CD14-positive monocyte (primary cell): ENCODE measurements at regions not wholly inside any gene's neighbourhood (a gene's known extent, or its start where the extent isn't known, plus 50 kb on each side); places are given as distances from the start of the nearest gene placed in this dataset.

Experiments used
- DNase-seq, 3 donors: peaks; one replicate each; pipeline ENCODE4 v3.0.0-alpha.2; 2011 to 2022
- H2AFZ ChIP-seq: 2 replicates; pipeline ENCODE4 v1.6.0; 2012; ENCODE audit warnings: mild to moderate bottlenecking, low read depth, low read length, inconsistent platforms; ENCODE audit not compliant: insufficient read depth, poor library complexity, severe bottlenecking
- H3K27ac ChIP-seq, 2 donors: 1 replicate in 1 of 2; 2 replicates in 1 of 2; pipeline ENCODE4 v1.5.1; 2012 to 2013; ENCODE audit warnings: low read length in 2 of 2, control low read depth in 1 of 2, inconsistent platforms in 1 of 2, low read depth in 1 of 2, mild to moderate bottlenecking in 1 of 2
- H3K27me3 ChIP-seq, 2 donors: one replicate each; pipeline versions ENCODE4 v1.6.0 to v1.6.1; 2011 to 2013; ENCODE audit warnings: low read length in 2 of 2; ENCODE audit not compliant: control insufficient read depth in 2 of 2, insufficient read depth in 2 of 2
- H3K36me3 ChIP-seq, 2 donors: replicated peaks in 1 of 2; 1 replicate in 1 of 2; 2 replicates in 1 of 2; pipeline versions ENCODE4 v1.5.1 to v1.6.1; 2012 to 2013; ENCODE audit warnings: low read length in 2 of 2, control low read depth in 1 of 2, inconsistent platforms in 1 of 2, mild to moderate bottlenecking in 1 of 2; ENCODE audit not compliant: insufficient read depth in 2 of 2, control insufficient read depth in 1 of 2
- H3K4me1 ChIP-seq, 2 donors: 1 replicate in 1 of 2; 2 replicates in 1 of 2; pipeline versions ENCODE4 v1.5.1 to v1.6.1; 2012 to 2013; ENCODE audit warnings: low read length in 2 of 2, control low read depth in 1 of 2, inconsistent platforms in 1 of 2, mild to moderate bottlenecking in 1 of 2, moderate library complexity in 1 of 2; ENCODE audit not compliant: insufficient read depth in 2 of 2, control insufficient read depth in 1 of 2
- H3K4me2 ChIP-seq: replicated peaks from 2 replicates; pipeline ENCODE3; 2012; ENCODE audit warnings: low read length, moderate library complexity, mild to moderate bottlenecking; ENCODE audit not compliant: poor library complexity, severe bottlenecking; ENCODE audit errors: extremely low read depth
- H3K4me3 ChIP-seq, 3 experiments: fragments of 200-600 bp in 1 of 3; sonication (generic) in 1 of 3; replicated peaks in 1 of 3; 1 replicate in 2 of 3; 2 replicates in 1 of 3; pipeline ENCODE4 v1.5.1; 2011 to 2013; ENCODE audit warnings: low read length in 3 of 3, mild to moderate bottlenecking in 3 of 3, control low read depth in 2 of 3, low read depth in 2 of 3, inconsistent platforms in 1 of 3, moderate library complexity in 1 of 3
- H3K79me2 ChIP-seq: 2 replicates; pipeline ENCODE4 v1.6.0; 2012; ENCODE audit warnings: mild to moderate bottlenecking, control low read depth, inconsistent platforms, low read length, moderate library complexity; ENCODE audit not compliant: insufficient read depth
- H3K9ac ChIP-seq: 2 replicates; pipeline ENCODE4 v1.6.0; 2017; ENCODE audit warnings: low read length, mild to moderate bottlenecking; ENCODE audit not compliant: insufficient read depth, poor library complexity, severe bottlenecking
- H3K9me3 ChIP-seq, 2 donors: replicated peaks in 1 of 2; 1 replicate in 1 of 2; 2 replicates in 1 of 2; pipeline versions ENCODE4 v1.5.1 to v1.6.1; 2012 to 2013; ENCODE audit warnings: low read length in 2 of 2, control low read depth in 1 of 2; ENCODE audit not compliant: control insufficient read depth in 1 of 2, insufficient read depth in 1 of 2
- H4K20me1 ChIP-seq: 2 replicates; pipeline ENCODE4 v1.6.0; 2012; ENCODE audit warnings: mild to moderate bottlenecking, low read length, control low read depth, moderate library complexity; ENCODE audit not compliant: insufficient read depth
- H3K27ac Mint-ChIP-seq, 7 donors: one replicate each; pipeline ENCODE4 v1.8.0; 2020; ENCODE audit warnings: mild to moderate bottlenecking in 7 of 7, mixed read lengths in 7 of 7, moderate library complexity in 6 of 7, inconsistent platforms in 2 of 7
- H3K27me3 Mint-ChIP-seq, 3 donors: one replicate each; pipeline ENCODE4 v1.8.0; 2021 to 2022; ENCODE audit warnings: low read depth in 3 of 3, mild to moderate bottlenecking in 3 of 3, mixed read lengths in 3 of 3, moderate library complexity in 3 of 3, inconsistent platforms in 1 of 3
- H3K36me3 Mint-ChIP-seq, 2 donors: one replicate each; pipeline ENCODE4 v1.8.0; 2020; ENCODE audit warnings: mixed read lengths in 2 of 2, inconsistent platforms in 1 of 2, mild to moderate bottlenecking in 1 of 2
- H3K4me1 Mint-ChIP-seq: one replicate; pipeline ENCODE4 v1.8.0; 2020; ENCODE audit warnings: mild to moderate bottlenecking, mixed read lengths
- H3K4me3 Mint-ChIP-seq, 2 donors: one replicate each; pipeline ENCODE4 v1.8.0; 2020; ENCODE audit warnings: mild to moderate bottlenecking in 2 of 2, mixed read lengths in 2 of 2, moderate library complexity in 1 of 2
- H3K9me3 Mint-ChIP-seq, 7 donors: one replicate each; pipeline ENCODE4 v1.8.0; 2020 to 2022; ENCODE audit warnings: mixed read lengths in 7 of 7, mild to moderate bottlenecking in 6 of 7, moderate library complexity in 6 of 7, inconsistent platforms in 2 of 7
- CTCF ChIP-seq: fragments of 200-600 bp; IDR thresholded peaks from one replicate; pipeline ENCODE4 v1.8.0; 2022; ENCODE audit warnings: antibody characterized with exemption, mild to moderate bottlenecking
- WGBS: methylation state at CpG from one replicate; pipeline ENCODE4 v1.1.5; 2013; ENCODE audit warnings: missing lambda C conversion rate; ENCODE audit not compliant: insufficient coverage; 5-methylcytosine and 5-hydroxymethylcytosine counted together
- intact Hi-C, 2 donors: fragments of 100-400 bp; cut with micrococcal nuclease; formaldehyde crosslinking; loops; one replicate each; pipeline versions ENCODE4 v1.15.0 to v1.15.1; 2023

GRCh38 chr12:24356240-24356804 is 406.9 kb upstream of the SOX5 start:
- H3K27ac ChIP-seq: no peak overlapping the region
- no peaks in the 10 kb centered on the region for H3K9me3 ChIP-seq
- H3K4me1 ChIP-seq: no peaks in the 10 kb centered on the region
- H4K20me1 ChIP-seq: no peaks in the 10 kb centered on the region
- Mint-ChIP-seq H3K9me3 (peaks cover 0 to 3% (median 0%) of the 10 kb centered on the region in 7 donors), H3K27me3 (peaks cover 0 to 2% (median 0%) of the 10 kb centered on the region in 3 donors), H3K27ac (no peak overlapping the region), H3K4me3 (no peak overlapping the region), H3K36me3 (no peaks in the 10 kb centered on the region), H3K4me1 (no peaks in the 10 kb centered on the region)
- no peak overlapping the region for H2AFZ ChIP-seq
- no peak overlapping the region for H3K4me2 ChIP-seq
- intact Hi-C loops: no loop called here
- H3K9ac ChIP-seq: no peak overlapping the region
- no peaks in the 10 kb centered on the region for H3K27me3 ChIP-seq
- DNase-seq: no peak
- H3K4me3 ChIP-seq: no peak overlapping the region
- 86% methylated on average over 2 of the region's 3 CpGs for WGBS
- no peaks in the 10 kb centered on the region for H3K36me3 ChIP-seq
- TF ChIP-seq CTCF: no peak
- no peaks in the 10 kb centered on the region for H3K79me2 ChIP-seq

- intact Hi-C loops: no loop called here
- H4K20me1 ChIP-seq: no peaks in the 10 kb centered on the region
- H3K4me1 Mint-ChIP-seq: no peaks in the 10 kb centered on the region
These were observed 402.9 kb upstream of the SOX5 start for GRCh38 chr12:24352363-24352762.

More at GRCh38 chr12:24352363-24352762, 402.9 kb upstream of the SOX5 start:
- no peak overlapping the region for H2AFZ ChIP-seq
- H3K4me3 ChIP-seq: no peak overlapping the region
- H3K9ac ChIP-seq: no peak overlapping the region
- H3K36me3 ChIP-seq: no peaks in the 10 kb centered on the region
- Mint-ChIP-seq H3K36me3 (no peaks in the 10 kb centered on the region), H3K4me3 (no peak overlapping the region), H3K9me3 (peaks cover 0 to 6% (median 3%) of the 10 kb centered on the region in 7 donors), H3K27me3 (peaks cover 0 to 2% (median 1%) of the 10 kb centered on the region in 3 donors), H3K27ac (no peak overlapping the region)
- no peaks in the 10 kb centered on the region for H3K4me1 ChIP-seq
- no peak overlapping the region for H3K27ac ChIP-seq
- TF ChIP-seq CTCF: no peak
- H3K27me3 ChIP-seq: no peaks in the 10 kb centered on the region
- no peaks in the 10 kb centered on the region for H3K79me2 ChIP-seq
- 100% methylated on average over 2 of the region's 5 CpGs for WGBS
- no peak overlapping the region for H3K4me2 ChIP-seq
- DNase-seq: no peak
- H3K9me3 ChIP-seq: no peaks in the 10 kb centered on the region
